ENCODE measurements at regions not wholly inside any gene's neighbourhood (a gene's known extent, or its start where the extent isn't known, plus 50 kb on each side); places are given as distances from the start of the nearest gene placed in this dataset.
A peak's percentile ranks its signal among the peaks of the same experiment; 100 is the strongest.

- no peak for DNase-seq
- H3K27ac Mint-ChIP-seq (ENCODE audit: unreplicated experiment): peak overlapping the region; percentile 6
- no peaks in the 10 kb centered on the region for H3K4me1 Mint-ChIP-seq (ENCODE audit: low read depth, unreplicated experiment)
- H3K4me3 Mint-ChIP-seq (ENCODE audit: unreplicated experiment): no peak overlapping the region
- H3K36me3 Mint-ChIP-seq (ENCODE audit: unreplicated experiment): no peaks in the 10 kb centered on the region
- H3K9me3 Mint-ChIP-seq (ENCODE audit: unreplicated experiment): no peaks in the 10 kb centered on the region
- no peaks in the 10 kb centered on the region for H3K27me3 Mint-ChIP-seq (ENCODE audit: unreplicated experiment)
- TF ChIP-seq, protein P1, sequence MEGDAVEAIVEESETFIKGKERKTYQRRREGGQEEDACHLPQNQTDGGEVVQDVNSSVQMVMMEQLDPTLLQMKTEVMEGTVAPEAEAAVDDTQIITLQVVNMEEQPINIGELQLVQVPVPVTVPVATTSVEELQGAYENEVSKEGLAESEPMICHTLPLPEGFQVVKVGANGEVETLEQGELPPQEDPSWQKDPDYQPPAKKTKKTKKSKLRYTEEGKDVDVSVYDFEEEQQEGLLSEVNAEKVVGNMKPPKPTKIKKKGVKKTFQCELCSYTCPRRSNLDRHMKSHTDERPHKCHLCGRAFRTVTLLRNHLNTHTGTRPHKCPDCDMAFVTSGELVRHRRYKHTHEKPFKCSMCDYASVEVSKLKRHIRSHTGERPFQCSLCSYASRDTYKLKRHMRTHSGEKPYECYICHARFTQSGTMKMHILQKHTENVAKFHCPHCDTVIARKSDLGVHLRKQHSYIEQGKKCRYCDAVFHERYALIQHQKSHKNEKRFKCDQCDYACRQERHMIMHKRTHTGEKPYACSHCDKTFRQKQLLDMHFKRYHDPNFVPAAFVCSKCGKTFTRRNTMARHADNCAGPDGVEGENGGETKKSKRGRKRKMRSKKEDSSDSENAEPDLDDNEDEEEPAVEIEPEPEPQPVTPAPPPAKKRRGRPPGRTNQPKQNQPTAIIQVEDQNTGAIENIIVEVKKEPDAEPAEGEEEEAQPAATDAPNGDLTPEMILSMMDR (IDR thresholded peaks at IDR 0.05; ENCODE audit: partially characterized antibody, unreplicated experiment): no peak
Observed at GRCh38 chr10:59006511-59007306, 169.7 kb upstream of the PHYHIPL start.

DNA sequence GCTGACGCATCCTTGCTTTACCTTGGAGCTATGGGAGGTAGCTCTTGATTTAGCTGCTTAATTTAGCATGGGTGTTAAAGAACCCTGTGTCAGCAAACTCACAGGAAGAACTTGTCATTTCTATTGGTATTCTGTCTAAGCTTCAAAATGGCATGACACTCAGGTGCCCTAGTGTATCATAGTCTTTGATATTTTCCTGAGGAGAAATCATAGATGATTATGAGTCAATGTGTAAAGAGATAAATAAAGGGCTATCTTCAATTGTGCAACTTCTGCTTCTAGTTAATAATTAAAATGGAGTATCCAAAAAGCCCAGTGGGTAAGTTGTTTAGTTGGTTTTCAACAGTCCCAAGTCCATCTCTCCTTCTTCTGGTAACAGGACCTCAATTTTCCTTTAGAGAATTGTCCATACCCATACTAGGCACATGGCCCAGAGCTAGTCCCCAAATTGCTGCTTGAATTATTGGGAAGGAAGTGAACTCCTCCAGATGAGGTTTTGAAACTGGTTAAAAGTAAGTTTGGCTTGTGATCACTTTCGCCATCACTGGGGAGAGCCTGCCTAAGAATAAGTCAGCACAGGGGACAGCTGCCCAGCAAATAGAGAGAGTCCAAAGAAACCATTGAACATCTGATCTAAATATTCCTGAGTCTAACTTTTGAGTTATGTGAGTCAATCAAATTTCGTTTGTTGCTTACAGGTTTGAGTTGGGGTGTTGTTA lies 169.0 kb upstream of the PHYHIPL start:
- Mint-ChIP-seq H3K36me3 (ENCODE audit: unreplicated experiment) (no peaks in the 10 kb centered on the region), H3K9me3 (ENCODE audit: unreplicated experiment) (no peaks in the 10 kb centered on the region)

GRCh38 chr10:59008452-59008851 lies 168.0 kb upstream of the PHYHIPL start:
- DNase-seq: no peak
- Mint-ChIP-seq H3K9me3 (ENCODE audit: unreplicated experiment) (no peaks in the 10 kb centered on the region), H3K4me3 (ENCODE audit: unreplicated experiment) (no peak overlapping the region), H3K36me3 (ENCODE audit: unreplicated experiment) (no peaks in the 10 kb centered on the region), H3K27me3 (ENCODE audit: unreplicated experiment) (no peaks in the 10 kb centered on the region), H3K27ac (ENCODE audit: unreplicated experiment) (no peak overlapping the region), H3K4me1 (ENCODE audit: low read depth, unreplicated experiment) (no peaks in the 10 kb centered on the region)
- TF ChIP-seq, protein P1 (IDR thresholded peaks at IDR 0.05; ENCODE audit: partially characterized antibody, unreplicated experiment): no peak

More for the DNA sequence above, 169.0 kb upstream of the PHYHIPL start:
- Mint-ChIP-seq H3K27me3 (ENCODE audit: unreplicated experiment) (no peaks in the 10 kb centered on the region), H3K4me3 (ENCODE audit: unreplicated experiment) (no peak overlapping the region), H3K27ac (ENCODE audit: unreplicated experiment) (no peak overlapping the region), H3K4me1 (ENCODE audit: low read depth, unreplicated experiment) (no peaks in the 10 kb centered on the region)
- DNase-seq: no peak
- TF ChIP-seq, protein P1 (IDR thresholded peaks at IDR 0.05; ENCODE audit: partially characterized antibody, unreplicated experiment): no peak

GRCh38 chr10:59011972-59012632 lies 164.3 kb upstream of the PHYHIPL start:
- Mint-ChIP-seq H3K27ac (ENCODE audit: unreplicated experiment) (no peak overlapping the region), H3K4me3 (ENCODE audit: unreplicated experiment) (no peak overlapping the region), H3K36me3 (ENCODE audit: unreplicated experiment) (no peaks in the 10 kb centered on the region), H3K9me3 (ENCODE audit: unreplicated experiment) (no peaks in the 10 kb centered on the region), H3K27me3 (ENCODE audit: unreplicated experiment) (no peaks in the 10 kb centered on the region), H3K4me1 (ENCODE audit: low read depth, unreplicated experiment) (no peaks in the 10 kb centered on the region)
- TF ChIP-seq, protein P1 (IDR thresholded peaks at IDR 0.05; ENCODE audit: partially characterized antibody, unreplicated experiment): no peak
- no peak for DNase-seq

Data from glutamatergic neuron (in vitro differentiated cells).